HG03196 (cell line): ENCODE measurements at regions not wholly inside any gene's neighbourhood (a gene's known extent, or its start where the extent isn't known, plus 50 kb on each side); places are given as distances from the start of the nearest gene placed in this dataset.
"Not testable (repeated sequence)": the region's sequence is repeated elsewhere in the genome, so short reads cannot be mapped to it uniquely, and the experiment has no call there.

Experiments
- ATAC-seq: cut with Tn5 transposase; IDR thresholded peaks from one replicate; pipeline ENCODE4 v1.9.1; 2021; ENCODE audit not compliant: unreplicated experiment

DNA sequence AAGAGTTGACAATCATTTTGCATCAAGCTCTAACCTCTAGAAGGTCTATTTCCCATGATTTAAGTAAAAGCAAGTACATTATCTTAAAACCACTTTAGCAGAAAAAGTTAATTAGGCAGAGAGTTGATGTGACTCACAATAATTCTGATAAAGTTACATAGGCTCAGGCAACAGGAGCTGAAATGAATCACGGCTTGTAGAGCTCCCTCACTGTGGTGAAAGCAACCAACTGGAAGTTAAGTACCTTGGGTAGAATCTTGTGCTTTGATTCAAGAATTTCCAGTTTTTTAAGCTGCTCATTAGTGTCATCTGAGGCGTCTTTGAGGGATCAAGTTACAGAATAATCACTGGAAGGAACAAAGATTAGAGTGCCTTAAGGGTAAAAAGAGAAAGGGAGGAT is 68.9 kb upstream of the NFE2L3 start:
- no peak for ATAC-seq

DNA sequence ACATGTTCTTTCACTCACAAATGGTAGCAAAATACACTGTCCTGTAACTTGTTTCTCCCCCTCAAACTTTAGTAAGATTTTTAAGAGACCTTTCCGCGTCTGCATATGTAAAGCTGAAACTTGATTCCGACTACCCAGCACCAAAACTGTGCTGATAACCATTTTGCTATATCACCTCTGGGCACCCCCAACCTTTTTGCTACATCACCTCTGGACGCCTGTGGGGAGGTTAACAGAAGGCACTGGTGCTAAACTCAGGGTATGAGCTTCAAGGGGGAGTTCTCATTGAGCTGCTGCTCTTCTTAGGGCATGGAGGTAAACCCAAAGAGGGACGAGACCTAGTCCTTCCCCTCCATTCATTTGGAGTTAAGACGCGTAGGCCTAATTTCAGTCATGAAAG is 67.6 kb upstream of the NFE2L3 start:
- no peak for ATAC-seq

DNA sequence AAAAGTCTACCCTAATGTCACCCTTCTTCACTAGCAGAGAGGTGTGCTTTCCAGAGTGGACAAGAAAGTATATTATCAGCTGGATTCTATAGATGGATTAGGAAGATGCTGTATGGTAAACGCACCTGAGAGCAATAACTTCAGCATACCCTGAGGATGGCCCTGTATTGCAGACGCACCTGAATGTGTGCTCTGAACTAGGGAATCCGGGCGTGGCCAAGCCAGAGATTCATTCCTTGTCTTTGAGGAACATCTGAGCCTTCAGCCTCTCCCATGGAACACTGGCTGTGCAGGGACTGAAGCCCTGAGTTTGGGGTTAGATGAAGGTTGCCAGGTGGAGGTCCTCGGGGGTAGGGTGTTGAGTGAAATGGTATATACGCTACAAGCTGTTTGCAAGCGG is 66.2 kb upstream of the NFE2L3 start:
- no peak for ATAC-seq

DNA sequence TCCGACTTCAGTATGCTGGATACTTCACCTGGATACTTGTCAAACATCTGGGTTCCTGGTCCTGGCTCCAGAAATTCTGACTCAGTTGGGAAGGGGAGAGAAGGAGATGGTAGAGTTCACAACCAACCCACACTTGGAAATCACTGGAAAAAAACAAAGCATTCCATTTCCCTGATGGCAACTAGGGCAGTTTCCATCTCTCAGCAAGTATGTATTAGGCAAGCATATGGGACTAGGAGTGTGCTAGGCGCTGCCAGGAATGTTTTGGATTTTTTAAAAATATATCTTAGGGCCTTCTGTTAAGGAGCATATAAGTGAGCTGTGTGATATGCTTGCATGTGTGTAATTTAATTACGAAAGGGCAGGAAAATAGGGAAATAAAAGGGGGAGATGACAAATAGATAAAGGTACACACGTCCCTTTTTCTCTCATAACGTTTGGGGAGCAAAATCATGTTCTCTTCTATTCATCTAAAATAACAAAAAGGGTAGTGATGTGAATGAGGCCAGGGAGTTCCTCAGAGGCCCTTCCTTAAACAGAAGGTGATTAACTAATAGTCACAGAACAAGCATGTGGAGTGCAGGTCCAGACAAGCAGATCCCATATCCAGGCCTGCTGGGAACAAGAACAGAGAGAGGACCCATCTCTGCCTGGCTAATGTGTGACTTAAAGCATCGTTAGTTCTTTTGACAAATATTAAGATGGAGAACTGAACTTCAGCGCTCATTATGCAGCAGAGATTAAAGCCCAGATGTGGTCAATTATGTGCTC is 64.5 kb upstream of the NFE2L3 start:
- ATAC-seq = no peak

DNA sequence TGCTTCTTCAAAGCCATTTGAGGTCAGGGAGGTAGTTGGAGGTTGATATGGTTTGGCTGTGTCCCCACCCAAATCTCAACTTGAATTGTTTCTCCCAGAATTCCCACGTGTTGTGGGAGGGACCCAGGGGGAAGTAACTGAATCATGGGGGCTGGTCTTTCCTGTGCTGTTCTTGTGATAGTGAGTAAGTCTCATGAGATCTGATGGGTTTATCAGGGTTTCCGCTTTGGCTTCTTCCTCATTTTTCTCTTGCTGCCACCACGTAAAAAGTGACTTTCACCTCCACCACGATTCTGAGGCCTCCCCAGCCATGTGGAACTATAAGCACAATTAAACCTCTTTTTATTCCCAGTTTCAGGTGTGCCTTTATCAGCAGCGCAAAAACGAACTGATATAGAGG is 62.5 kb upstream of the NFE2L3 start:
- not testable (repeated sequence) for ATAC-seq

DNA sequence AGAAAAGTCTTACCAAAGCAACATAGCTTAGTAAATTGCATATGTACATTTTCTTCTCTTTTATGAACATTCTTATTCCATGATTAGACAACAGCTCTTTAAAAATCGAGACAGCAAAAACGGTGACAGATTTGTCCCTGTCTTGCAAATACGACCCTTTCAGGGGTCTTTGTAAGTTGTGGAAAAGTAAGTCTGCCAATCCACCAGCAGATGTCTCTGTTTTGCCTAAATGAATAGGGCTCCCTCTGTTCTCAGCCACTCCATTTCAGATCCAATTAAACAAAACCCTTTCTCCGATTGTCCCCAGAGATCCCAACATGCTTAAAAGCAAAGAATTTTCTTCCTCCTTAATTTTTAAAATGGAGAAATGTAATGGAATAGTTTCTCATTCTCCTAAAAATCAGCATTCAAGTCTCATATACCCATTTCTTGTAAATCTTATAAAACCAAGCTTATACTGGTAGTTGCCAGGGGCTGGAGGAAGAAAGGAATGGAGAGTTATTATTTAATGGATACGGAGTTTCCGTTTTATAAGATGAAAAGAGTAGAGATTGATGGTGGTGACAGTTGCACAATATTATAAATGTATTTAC is 61.0 kb upstream of the NFE2L3 start:
- ATAC-seq = no peak

DNA sequence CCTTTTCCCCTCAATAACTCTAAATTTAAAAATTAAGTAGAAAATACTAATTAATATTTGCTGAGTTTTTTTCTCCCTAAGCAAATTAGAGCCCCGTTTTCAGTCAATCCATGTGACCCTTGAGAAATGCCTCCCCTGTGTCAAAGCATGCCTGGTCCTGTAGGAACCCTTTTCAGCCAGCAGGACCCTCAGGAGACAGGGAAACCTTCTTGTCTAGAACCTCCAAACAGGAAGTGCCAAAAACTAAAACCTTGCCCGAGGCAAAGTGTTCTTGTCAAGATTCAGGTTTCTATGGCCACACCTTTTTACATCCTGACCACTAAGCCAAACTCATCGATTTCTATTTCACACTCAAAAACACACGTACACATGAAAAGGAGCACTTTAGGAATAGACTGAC is 60.1 kb upstream of the NFE2L3 start:
- no peak for ATAC-seq

DNA sequence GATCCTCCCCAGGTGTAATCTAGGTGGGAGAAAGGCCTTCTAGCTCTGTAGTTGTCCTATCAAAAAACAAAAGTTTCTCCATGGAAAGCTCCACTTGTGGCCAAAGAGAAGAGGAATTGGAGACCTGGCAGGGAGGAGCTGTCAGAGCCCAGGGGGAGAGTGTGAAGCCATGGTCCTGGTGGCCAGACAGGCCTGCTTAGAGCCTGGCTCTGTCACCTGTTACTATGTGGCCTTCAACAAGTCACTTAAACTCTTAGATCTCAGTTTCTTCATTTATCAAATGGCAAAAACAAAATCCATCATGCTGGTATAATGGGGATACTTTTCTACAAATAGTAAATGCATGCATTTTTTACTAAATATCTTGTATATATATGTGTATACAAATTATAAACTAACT is 59.0 kb upstream of the NFE2L3 start:
- no peak for ATAC-seq

DNA sequence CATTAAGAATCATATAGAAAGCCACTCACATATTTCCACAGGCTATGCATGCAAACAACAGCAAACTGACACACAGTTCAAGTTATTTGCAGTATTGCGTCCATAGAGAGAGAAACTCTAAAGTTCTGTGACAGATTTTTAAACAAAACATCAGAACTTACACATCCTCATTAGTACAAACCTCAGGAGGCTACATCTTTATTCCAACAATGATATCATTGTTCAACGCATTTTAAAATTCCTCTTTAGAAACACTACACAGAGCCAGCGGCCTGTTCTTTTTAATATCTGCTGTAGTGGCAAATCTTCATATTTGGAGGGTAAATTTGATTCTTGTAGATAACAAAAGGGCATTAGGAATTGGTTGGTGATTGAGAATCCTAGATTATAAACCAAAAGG is 55.9 kb upstream of the NFE2L3 start:
- ATAC-seq = no peak

DNA sequence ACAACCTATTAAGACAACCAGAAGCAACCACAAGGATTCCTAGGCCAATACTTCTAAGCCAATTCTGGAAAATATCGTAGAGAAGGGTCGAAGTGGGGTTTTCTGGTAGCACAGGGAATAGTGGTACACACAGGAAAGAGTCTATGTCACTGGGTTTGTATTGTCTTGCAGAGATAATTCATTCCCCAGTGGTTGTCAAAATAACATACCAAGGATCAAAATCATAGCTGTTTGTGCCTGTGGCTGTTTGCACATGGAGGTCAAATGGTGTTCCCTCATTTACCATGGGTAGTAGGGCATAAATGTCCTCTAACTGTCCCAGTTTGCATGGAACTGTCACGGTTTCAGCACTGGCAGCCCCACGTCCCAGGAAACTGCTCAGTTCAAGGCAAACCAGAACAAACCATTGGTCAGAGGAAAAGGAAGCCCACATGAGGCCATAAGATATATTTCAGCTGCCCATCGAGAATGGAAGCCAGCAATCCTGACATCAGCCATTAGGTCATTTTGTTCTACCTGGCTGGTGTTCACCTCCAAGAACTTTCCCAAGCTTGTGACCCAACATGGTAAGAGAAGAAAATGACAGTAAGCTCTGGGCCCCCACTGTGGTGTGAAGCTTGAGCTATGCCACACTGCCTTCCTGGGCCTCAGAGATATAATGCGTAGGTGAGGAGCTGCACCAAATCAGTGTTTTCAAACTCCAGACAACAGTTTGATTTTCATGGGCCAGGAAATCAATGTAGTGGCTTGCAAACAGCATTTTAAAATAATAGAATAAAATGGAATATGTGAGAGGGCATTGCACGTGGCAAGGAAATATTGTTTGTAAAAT is 53.9 kb upstream of the NFE2L3 start:
- ATAC-seq = no peak

DNA sequence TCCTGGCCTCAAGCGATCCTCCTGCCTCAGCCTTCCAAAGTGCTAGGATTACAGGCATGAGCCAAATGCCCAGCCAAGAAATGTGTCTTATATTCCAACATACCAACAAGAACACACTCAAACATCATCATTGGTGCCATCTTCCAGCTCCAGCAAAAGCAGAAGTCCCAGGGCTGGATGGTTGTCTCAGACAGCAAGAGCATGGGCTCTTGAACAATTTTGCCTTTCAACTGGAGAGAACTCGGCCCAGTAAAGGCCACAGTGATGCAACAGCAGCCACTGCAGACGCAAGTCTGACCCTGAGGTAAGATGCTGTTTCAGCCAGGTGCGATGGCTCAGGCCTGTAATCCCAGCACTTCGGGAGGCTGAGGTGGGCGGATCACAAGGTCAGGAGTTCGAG is 52.8 kb upstream of the NFE2L3 start:
- no peak for ATAC-seq

DNA sequence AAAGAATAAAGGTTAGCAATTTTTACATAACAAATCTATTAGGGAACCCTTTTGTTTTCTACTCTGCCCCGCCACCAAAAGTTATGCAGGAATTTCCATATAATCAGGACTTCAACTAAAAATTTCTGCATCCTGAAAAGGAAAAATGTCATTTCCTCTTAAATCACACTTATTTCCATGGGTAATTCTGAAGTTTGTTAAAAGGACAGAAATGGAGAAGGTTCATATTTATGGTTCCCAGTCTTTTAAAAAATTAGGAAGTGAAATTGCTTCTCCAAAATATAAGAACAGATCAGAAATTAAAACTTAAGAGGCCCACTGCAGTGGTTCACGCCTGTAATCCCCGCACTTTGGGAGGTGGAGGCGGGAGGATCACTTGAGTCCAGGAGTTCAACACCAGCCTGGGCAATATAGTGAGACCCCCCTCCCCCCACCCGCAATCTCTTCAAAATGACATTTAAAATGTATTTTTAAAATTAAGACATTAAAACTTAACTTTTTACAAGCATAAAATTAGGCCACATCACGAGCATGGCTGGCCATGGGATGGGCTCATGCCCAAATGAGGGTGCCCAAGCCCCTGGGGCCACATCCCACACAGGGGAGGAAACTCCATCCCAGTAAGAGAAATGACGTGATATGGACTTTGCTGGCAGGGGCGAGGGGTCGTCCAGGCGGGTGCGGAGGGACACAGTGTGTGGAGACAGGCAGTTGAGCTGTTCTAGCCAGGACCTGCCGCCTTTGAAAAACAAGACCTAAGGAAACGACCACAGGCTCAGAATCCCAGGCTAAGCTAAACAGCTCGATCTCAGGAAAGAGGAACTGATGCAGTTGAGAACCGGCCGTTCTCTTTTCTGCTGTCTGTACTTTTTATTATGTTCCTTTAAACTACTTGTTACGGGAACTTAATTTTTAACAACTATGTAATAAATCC is 51.3 kb upstream of the NFE2L3 start:
- ATAC-seq = no peak

DNA sequence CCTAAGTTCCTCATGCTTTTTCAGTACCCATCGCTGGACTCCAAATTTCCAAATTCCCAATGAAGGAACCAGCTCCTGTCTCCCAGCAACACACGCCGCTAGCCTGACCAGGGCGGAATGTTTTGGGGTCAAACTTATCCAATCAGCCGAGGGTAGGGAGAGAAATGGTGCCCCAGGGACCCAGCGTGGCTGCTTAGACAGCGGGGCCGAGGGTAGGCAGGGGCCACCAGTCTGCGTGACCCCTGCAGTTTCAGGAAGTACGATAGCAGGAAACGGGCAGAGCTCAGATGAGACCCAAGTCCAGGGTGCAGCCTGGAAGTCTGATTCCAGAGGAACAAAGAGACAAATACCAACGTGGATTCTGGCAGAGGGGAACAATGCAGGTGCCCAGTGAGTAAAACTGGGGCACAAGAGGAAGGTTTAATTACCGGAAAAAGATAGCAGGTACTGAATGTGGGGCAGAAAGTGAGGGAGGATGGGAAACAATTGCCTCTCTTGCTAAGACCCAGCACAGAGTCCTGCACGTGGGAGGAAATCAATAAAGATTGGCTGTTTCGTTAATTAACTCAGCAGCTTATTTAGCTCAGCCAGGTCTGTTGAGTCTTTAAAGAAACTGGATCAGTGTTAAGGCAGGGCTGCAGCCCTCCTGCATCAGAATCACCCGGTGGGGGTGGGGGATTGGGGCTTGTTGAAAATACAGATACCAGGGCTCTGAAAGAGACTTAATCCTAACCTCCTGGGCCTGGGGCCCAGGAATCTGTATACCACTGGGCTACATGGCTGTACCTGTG is 50.4 kb upstream of the NFE2L3 start:
- no peak for ATAC-seq

DNA sequence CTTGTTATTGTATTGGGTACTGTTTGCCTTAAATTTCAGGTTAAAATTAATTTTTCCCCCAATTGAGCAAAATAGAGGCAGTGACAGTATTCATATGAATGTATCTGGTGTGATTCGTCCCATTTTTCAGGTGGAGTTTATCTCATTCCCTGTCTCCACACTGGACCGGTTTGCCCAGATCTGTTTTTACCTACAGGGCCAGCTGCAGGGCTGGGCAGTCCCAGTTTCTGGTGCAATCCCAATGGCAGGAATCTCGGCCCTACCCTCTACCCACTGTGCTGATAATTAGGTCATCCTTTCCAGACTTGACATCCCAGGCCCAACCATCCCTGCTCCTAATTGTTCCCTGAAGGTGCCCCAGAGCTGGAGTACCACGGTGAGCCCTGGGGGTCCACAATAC is 49.8 kb upstream of the NFE2L3 start:
- no peak for ATAC-seq
